ENCODE measurements at regions not wholly inside any gene's neighbourhood (a gene's known extent, or its start where the extent isn't known, plus 50 kb on each side); places are given as distances from the start of the nearest gene placed in this dataset.

DNA sequence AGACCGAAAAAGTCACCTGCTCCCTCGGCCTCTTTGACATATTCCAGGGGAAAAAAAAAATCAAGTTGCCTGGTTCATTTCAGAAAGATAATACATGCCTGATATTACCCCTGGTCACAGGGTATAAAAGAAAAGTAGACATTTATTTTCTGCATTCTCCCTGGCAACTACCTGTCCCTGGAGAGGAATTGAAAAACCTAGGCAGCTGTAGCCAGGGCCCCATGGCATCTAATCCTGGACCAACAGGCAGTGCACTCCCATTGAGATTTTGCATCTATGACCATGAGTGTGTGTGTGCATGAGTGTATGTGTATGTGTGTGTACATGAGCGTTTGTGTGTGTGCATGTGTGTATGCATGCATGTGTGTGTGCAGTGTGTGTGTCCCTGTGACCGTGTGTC is 338.2 kb upstream of the PFKP start:
- Histone ChIP-seq H2AFZ (no peak overlapping the region), H3F3A (replicated peaks; ENCODE audit: low read depth) (no peaks in the 10 kb centered on the region), H3K36me3 (ENCODE audit: insufficient read depth) (no peaks in the 10 kb centered on the region), H3K4me1 (ENCODE audit: insufficient read depth) (no peaks in the 10 kb centered on the region), H3K27ac (ENCODE audit: low read depth) (no peak overlapping the region), H3K79me2 (replicated peaks; ENCODE audit: insufficient read depth) (no peaks in the 10 kb centered on the region), H3K27me3 (ENCODE audit: insufficient read depth) (no peaks in the 10 kb centered on the region), H3K9me2 (ENCODE audit: insufficient read depth) (peaks cover 4% of the 10 kb centered on the region; the same call in 1 of the 2 replicates), H3K4me2 (no peak overlapping the region), H3K4me3 (no peak overlapping the region), H4K20me1 (replicated peaks; ENCODE audit: insufficient read depth) (no peaks in the 10 kb centered on the region)
- no peak for DNase-seq (ENCODE audit: low spot score)
- Mint-ChIP-seq H3K4me1 (no peaks in the 10 kb centered on the region), H3K27ac (no peak overlapping the region), H3K27me3 (ENCODE audit: insufficient read depth, low read depth, poor library complexity) (peaks cover 4% of the 10 kb centered on the region), H3K4me3 (no peak overlapping the region), H3K36me3 (ENCODE audit: low read depth) (no peaks in the 10 kb centered on the region), H3K9me3 (peaks cover 3% of the 10 kb centered on the region; the same call in 2 of the 3 replicates)
- TF ChIP-seq, protein P1, sequence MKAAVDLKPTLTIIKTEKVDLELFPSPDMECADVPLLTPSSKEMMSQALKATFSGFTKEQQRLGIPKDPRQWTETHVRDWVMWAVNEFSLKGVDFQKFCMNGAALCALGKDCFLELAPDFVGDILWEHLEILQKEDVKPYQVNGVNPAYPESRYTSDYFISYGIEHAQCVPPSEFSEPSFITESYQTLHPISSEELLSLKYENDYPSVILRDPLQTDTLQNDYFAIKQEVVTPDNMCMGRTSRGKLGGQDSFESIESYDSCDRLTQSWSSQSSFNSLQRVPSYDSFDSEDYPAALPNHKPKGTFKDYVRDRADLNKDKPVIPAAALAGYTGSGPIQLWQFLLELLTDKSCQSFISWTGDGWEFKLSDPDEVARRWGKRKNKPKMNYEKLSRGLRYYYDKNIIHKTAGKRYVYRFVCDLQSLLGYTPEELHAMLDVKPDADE (IDR thresholded peaks at IDR 0.05): no peak
- TF ChIP-seq ZNF331 (CRISPR knock-in tag; IDR thresholded peaks at IDR 0.05; ENCODE audit: low read depth): no peak
- TF ChIP-seq ZNF114 (CRISPR knock-in tag; IDR thresholded peaks at IDR 0.05): no peak
- no peak for TF ChIP-seq EZH2 (IDR thresholded peaks at IDR 0.05; ENCODE audit: low read depth, unreplicated experiment)
- no peak for TF ChIP-seq STAT1 (IDR thresholded peaks at IDR 0.05; ENCODE audit: unreplicated experiment)
- TF ChIP-seq JUNB (IDR thresholded peaks at IDR 0.05; ENCODE audit: unreplicated experiment): no peak
- TF ChIP-seq, protein P2, sequence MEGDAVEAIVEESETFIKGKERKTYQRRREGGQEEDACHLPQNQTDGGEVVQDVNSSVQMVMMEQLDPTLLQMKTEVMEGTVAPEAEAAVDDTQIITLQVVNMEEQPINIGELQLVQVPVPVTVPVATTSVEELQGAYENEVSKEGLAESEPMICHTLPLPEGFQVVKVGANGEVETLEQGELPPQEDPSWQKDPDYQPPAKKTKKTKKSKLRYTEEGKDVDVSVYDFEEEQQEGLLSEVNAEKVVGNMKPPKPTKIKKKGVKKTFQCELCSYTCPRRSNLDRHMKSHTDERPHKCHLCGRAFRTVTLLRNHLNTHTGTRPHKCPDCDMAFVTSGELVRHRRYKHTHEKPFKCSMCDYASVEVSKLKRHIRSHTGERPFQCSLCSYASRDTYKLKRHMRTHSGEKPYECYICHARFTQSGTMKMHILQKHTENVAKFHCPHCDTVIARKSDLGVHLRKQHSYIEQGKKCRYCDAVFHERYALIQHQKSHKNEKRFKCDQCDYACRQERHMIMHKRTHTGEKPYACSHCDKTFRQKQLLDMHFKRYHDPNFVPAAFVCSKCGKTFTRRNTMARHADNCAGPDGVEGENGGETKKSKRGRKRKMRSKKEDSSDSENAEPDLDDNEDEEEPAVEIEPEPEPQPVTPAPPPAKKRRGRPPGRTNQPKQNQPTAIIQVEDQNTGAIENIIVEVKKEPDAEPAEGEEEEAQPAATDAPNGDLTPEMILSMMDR (conservative IDR thresholded peaks at IDR 0.05; ENCODE audit: low read depth in 2 of 2): no peak
- TF ChIP-seq, protein P3, sequence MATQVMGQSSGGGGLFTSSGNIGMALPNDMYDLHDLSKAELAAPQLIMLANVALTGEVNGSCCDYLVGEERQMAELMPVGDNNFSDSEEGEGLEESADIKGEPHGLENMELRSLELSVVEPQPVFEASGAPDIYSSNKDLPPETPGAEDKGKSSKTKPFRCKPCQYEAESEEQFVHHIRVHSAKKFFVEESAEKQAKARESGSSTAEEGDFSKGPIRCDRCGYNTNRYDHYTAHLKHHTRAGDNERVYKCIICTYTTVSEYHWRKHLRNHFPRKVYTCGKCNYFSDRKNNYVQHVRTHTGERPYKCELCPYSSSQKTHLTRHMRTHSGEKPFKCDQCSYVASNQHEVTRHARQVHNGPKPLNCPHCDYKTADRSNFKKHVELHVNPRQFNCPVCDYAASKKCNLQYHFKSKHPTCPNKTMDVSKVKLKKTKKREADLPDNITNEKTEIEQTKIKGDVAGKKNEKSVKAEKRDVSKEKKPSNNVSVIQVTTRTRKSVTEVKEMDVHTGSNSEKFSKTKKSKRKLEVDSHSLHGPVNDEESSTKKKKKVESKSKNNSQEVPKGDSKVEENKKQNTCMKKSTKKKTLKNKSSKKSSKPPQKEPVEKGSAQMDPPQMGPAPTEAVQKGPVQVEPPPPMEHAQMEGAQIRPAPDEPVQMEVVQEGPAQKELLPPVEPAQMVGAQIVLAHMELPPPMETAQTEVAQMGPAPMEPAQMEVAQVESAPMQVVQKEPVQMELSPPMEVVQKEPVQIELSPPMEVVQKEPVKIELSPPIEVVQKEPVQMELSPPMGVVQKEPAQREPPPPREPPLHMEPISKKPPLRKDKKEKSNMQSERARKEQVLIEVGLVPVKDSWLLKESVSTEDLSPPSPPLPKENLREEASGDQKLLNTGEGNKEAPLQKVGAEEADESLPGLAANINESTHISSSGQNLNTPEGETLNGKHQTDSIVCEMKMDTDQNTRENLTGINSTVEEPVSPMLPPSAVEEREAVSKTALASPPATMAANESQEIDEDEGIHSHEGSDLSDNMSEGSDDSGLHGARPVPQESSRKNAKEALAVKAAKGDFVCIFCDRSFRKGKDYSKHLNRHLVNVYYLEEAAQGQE (IDR thresholded peaks at IDR 0.05; ENCODE audit: unreplicated experiment): no peak
- TF ChIP-seq POLR2AphosphoS5 (IDR thresholded peaks at IDR 0.05; ENCODE audit: low read depth): no peak
- no peak for TF ChIP-seq EZH2phosphoT487 (IDR thresholded peaks at IDR 0.05; ENCODE audit: unreplicated experiment)
- no peak for TF ChIP-seq NANOG (IDR thresholded peaks at IDR 0.05; ENCODE audit: borderline replicate concordance)
- TF ChIP-seq, protein P4, sequence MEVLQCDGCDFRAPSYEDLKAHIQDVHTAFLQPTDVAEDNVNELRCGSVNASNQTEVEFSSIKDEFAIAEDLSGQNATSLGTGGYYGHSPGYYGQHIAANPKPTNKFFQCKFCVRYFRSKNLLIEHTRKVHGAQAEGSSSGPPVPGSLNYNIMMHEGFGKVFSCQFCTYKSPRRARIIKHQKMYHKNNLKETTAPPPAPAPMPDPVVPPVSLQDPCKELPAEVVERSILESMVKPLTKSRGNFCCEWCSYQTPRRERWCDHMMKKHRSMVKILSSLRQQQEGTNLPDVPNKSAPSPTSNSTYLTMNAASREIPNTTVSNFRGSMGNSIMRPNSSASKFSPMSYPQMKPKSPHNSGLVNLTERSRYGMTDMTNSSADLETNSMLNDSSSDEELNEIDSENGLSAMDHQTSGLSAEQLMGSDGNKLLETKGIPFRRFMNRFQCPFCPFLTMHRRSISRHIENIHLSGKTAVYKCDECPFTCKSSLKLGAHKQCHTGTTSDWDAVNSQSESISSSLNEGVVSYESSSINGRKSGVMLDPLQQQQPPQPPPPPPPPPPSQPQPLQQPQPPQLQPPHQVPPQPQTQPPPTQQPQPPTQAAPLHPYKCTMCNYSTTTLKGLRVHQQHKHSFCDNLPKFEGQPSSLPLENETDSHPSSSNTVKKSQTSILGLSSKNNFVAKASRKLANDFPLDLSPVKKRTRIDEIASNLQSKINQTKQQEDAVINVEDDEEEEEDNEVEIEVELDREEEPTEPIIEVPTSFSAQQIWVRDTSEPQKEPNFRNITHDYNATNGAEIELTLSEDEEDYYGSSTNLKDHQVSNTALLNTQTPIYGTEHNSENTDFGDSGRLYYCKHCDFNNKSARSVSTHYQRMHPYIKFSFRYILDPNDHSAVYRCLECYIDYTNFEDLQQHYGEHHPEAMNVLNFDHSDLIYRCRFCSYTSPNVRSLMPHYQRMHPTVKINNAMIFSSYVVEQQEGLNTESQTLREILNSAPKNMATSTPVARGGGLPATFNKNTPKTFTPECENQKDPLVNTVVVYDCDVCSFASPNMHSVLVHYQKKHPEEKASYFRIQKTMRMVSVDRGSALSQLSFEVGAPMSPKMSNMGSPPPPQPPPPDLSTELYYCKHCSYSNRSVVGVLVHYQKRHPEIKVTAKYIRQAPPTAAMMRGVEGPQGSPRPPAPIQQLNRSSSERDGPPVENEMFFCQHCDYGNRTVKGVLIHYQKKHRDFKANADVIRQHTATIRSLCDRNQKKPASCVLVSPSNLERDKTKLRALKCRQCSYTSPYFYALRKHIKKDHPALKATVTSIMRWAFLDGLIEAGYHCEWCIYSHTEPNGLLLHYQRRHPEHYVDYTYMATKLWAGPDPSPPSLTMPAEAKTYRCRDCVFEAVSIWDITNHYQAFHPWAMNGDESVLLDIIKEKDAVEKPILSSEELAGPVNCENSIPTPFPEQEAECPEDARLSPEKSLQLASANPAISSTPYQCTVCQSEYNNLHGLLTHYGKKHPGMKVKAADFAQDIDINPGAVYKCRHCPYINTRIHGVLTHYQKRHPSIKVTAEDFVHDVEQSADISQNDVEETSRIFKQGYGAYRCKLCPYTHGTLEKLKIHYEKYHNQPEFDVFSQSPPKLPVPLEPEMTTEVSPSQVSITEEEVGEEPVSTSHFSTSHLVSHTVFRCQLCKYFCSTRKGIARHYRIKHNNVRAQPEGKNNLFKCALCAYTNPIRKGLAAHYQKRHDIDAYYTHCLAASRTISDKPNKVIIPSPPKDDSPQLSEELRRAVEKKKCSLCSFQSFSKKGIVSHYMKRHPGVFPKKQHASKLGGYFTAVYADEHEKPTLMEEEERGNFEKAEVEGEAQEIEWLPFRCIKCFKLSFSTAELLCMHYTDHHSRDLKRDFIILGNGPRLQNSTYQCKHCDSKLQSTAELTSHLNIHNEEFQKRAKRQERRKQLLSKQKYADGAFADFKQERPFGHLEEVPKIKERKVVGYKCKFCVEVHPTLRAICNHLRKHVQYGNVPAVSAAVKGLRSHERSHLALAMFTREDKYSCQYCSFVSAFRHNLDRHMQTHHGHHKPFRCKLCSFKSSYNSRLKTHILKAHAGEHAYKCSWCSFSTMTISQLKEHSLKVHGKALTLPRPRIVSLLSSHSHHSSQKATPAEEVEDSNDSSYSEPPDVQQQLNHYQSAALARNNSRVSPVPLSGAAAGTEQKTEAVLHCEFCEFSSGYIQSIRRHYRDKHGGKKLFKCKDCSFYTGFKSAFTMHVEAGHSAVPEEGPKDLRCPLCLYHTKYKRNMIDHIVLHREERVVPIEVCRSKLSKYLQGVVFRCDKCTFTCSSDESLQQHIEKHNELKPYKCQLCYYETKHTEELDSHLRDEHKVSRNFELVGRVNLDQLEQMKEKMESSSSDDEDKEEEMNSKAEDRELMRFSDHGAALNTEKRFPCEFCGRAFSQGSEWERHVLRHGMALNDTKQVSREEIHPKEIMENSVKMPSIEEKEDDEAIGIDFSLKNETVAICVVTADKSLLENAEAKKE (CRISPR knock-in tag; IDR thresholded peaks at IDR 0.05): no peak
- TF ChIP-seq CREB1 (CRISPR knock-in tag; IDR thresholded peaks at IDR 0.05; ENCODE audit: low read depth): no peak
- ATAC-seq: no peak
